ENCODE measurements at regions not wholly inside any gene's neighbourhood (a gene's known extent, or its start where the extent isn't known, plus 50 kb on each side); places are given as distances from the start of the nearest gene placed in this dataset.

GRCh38 chr12:74641694-74642093, 104.1 kb downstream of the ATXN7L3B start:
- DNase-seq (ENCODE audit: low read depth) = no peak
- no peak for TF ChIP-seq CTCF (IDR thresholded peaks at IDR 0.05; ENCODE audit: insufficient read depth, low read depth, low read length, missing control alignments)
- no peak overlapping the region for H3K4me3 ChIP-seq (ENCODE audit: low read depth, low read length)

- TF ChIP-seq CTCF (IDR thresholded peaks at IDR 0.05; ENCODE audit: insufficient read depth, low read depth, low read length, missing control alignments) = no peak
- no peak overlapping the region for H3K4me3 ChIP-seq (ENCODE audit: low read depth, low read length)
- DNase-seq (ENCODE audit: low read depth) = no peak
These were observed 107.0 kb downstream of the ATXN7L3B start for GRCh38 chr12:74644681-74645080.

GRCh38 chr12:74646831-74647230, 109.2 kb downstream of the ATXN7L3B start:
- TF ChIP-seq CTCF (IDR thresholded peaks at IDR 0.05; ENCODE audit: insufficient read depth, low read depth, low read length, missing control alignments) = peak; percentile 9
- H3K4me3 ChIP-seq (ENCODE audit: low read depth, low read length) = no peak overlapping the region
- DNase-seq (ENCODE audit: low read depth) = peak; percentile 4

GRCh38 chr12:74647256-74647655, 109.6 kb downstream of the ATXN7L3B start:
- DNase-seq (ENCODE audit: low read depth) = no peak
- no peak overlapping the region for H3K4me3 ChIP-seq (ENCODE audit: low read depth, low read length)
- TF ChIP-seq CTCF (IDR thresholded peaks at IDR 0.05; ENCODE audit: insufficient read depth, low read depth, low read length, missing control alignments) = no peak

GRCh38 chr12:74656251-74656650, 118.6 kb downstream of the ATXN7L3B start:
- no peak for DNase-seq (ENCODE audit: low read depth)
- H3K4me3 ChIP-seq (ENCODE audit: low read depth, low read length) = no peak overlapping the region
- no peak for TF ChIP-seq CTCF (IDR thresholded peaks at IDR 0.05; ENCODE audit: insufficient read depth, low read depth, low read length, missing control alignments)

GRCh38 chr12:74660442-74660841, 122.8 kb downstream of the ATXN7L3B start:
- no peak for DNase-seq (ENCODE audit: low read depth)
- no peak for TF ChIP-seq CTCF (IDR thresholded peaks at IDR 0.05; ENCODE audit: insufficient read depth, low read depth, low read length, missing control alignments)
- no peak overlapping the region for H3K4me3 ChIP-seq (ENCODE audit: low read depth, low read length)

- H3K4me3 ChIP-seq (ENCODE audit: low read depth, low read length) = no peak overlapping the region
- no peak for TF ChIP-seq CTCF (IDR thresholded peaks at IDR 0.05; ENCODE audit: insufficient read depth, low read depth, low read length, missing control alignments)
- DNase-seq (ENCODE audit: low read depth) = no peak
These were observed 126.3 kb downstream of the ATXN7L3B start for GRCh38 chr12:74663958-74664357.
